NOMO-1 (cell line): ENCODE measurements at regions not wholly inside any gene's neighbourhood (a gene's known extent, or its start where the extent isn't known, plus 50 kb on each side); places are given as distances from the start of the nearest gene placed in this dataset.
"Not testable (repeated sequence)": the region's sequence is repeated elsewhere in the genome, so short reads cannot be mapped to it uniquely, and the experiment has no call there.

Experiments used
- DNase-seq, 2 experiments: peaks; one replicate each; lab custom pipeline; 2025; ENCODE audit not compliant: unreplicated experiment in 2 of 2; lab: John Stamatoyannopoulos, UW

GRCh38 chr2:111315188-111315917 is 194.6 kb downstream of the BCL2L11 start:
- DNase-seq = not testable (repeated sequence)

DNA sequence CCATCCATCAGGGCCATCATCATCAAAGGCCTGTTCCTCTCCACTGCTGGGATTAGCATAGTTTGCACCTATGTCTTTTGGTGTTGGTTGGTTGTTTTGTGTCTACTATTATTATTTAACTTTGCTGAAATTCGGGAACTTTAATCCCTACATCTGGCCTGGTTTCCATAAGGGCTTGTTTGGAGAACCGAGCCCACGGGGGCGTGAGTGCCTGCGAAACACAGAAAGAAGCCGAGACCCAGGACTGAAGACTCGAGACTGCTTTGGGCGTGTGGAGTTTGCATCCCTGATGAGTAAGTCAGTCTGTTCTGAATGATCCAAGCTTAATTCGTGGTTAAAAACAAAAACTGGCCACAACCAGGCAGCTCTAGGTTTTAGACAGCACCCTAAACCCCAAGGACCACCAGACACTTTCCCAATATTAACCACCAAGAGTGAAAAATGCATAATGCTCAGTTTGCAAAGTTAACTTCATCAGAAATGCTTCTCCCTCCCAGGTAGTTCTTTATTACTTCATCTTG is 195.6 kb downstream of the BCL2L11 start:
- not testable (repeated sequence) for DNase-seq

GRCh38 chr2:111316881-111317549 is 196.3 kb downstream of the BCL2L11 start:
- not testable (repeated sequence) for DNase-seq

GRCh38 chr2:111319552-111319951 is 198.8 kb downstream of the BCL2L11 start:
- not testable (repeated sequence) for DNase-seq

DNA sequence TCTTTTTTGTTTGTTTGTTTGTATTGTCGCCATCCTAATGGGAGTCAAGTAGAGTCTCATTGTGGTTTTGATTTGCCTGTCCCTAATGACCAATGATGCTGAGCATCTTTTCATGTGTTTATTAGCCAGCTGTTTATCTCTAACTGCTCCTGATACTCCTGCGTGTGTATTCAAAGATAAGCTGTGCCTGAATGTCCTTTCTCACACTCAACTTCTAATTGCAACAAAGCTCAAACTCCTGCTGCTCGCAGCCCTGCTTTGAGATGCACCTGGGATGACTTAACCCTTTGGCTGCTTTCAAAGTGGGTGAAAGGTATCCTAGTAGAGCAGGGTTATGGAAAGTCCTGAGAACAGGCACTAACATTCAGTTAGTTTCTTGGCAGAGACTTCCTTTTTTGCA is 199.6 kb downstream of the BCL2L11 start:
- not testable (repeated sequence) for DNase-seq

- not testable (repeated sequence) for DNase-seq
Measured at GRCh38 chr2:111320965-111321364, 200.3 kb downstream of the BCL2L11 start.

GRCh38 chr2:111323384-111323783 is 202.7 kb downstream of the BCL2L11 start:
- not testable (repeated sequence) for DNase-seq

DNA sequence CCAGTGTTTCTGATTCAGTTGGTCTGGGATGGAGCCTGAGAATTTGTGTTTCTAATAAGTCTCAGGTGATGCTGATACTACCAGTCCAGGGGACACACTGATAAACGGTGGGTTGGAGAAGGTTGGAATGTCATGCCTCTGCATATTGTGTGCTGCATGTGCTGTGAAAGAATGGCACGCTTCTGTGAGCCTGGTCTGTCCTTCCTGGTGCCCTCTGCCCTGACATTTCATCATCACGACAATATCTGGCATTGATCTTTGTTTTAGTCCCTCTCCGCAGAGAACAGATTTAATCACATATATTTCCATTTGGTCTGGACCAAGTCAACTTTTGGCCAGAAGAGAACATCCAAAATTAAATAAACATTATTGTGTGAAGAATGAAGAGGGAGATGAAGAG is 207.0 kb downstream of the BCL2L11 start:
- DNase-seq = not testable (repeated sequence)

GRCh38 chr2:111329309-111329708 is 208.6 kb downstream of the BCL2L11 start:
- not testable (repeated sequence) for DNase-seq

DNA sequence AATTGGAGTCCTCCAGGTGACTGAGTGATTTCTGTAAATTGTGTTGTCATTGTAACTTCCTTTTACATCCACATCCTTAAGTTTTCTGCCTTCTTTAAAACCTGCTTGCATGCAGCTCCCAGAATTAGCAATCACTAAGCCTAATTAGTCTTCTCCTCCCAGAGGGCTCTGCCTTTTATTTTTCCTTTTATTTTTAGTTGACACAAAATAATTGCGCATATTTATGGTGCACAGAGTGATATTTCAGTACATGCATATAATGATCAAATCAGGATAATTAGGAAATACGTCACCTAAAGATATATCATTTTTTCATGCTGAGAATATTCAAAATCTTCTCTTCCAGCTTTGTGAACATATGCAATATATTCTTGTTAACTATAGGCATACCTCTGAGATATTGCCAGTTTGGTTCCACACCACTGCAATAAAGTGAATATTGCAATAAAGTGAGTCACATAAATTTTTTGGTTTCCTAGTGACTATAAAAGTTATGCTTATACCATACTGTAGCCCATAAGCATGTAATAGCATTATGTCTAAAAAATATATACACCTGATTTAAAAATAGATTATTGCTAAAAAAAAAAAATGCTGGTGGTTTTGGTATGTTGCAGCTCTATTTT is 210.5 kb downstream of the BCL2L11 start:
- not testable (repeated sequence) for DNase-seq

- DNase-seq = not testable (repeated sequence)
Measured at GRCh38 chr2:111335220-111335907, 214.7 kb downstream of the BCL2L11 start.

- DNase-seq = not testable (repeated sequence)
Measured at GRCh38 chr2:111338474-111338873, 217.8 kb downstream of the BCL2L11 start.

DNA sequence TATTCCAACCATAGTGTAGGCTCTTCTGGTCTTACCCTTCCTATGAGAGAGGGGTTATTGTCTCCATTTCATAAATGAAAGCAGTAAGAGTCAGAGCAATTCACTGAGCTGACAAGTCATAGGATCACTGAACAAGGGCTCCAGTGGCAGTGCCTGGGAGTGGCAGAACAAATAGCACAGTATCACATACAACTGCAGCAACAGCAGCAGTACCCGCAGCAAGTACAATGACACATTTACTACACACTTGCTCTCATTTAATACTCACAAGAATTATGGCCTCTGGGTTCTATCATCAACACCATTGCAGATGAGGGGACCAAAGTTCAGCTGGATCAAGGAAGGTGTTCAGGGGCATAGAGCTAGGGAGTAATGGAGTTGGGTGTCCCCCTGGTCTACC is 218.8 kb downstream of the BCL2L11 start:
- DNase-seq = not testable (repeated sequence)

DNA sequence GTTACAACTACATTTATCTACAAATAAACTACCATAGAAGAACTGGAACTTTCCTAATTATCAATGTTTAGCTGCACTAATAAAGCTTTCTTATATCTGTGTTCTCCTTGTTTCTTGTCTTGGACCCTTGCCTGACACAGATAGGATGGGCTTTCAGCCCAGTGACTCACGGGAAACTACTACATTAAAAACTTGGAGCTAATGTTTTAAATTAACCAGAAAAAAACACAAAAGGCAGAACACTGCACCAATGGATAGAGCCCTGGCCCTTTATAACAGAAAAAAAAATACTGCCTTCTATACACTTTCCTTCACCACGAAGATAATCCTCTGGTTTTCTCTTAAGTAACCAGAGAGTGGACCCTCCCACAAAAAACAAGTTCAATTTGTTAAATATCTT is 223.9 kb downstream of the BCL2L11 start:
- DNase-seq = not testable (repeated sequence)

- DNase-seq = not testable (repeated sequence)
Measured at GRCh38 chr2:111345439-111345838, 224.7 kb downstream of the BCL2L11 start.

GRCh38 chr2:111346018-111346930 is 225.6 kb downstream of the BCL2L11 start:
- DNase-seq = not testable (repeated sequence)

DNA sequence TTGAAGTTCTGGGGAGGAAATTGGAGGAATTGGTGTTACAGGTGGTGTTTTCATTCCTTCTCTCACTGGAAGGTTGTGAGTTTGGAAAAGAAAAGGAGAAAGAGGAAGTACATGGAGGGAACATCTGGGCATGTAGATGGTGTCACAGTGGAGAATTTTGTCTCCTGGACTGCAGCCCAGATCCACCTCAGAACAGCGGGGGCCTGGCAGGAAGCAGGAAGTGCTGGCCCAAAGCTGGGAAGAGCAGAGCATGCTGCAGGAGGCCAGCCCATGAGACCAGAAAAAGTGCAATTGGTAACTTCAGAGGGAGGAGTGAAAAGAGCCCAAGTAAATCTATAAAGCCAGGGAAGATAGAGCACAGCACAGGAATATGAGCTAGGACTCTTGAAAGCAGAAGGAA is 227.0 kb downstream of the BCL2L11 start:
- not testable (repeated sequence) for DNase-seq

GRCh38 chr2:111348316-111348715 is 227.6 kb downstream of the BCL2L11 start:
- not testable (repeated sequence) for DNase-seq

DNA sequence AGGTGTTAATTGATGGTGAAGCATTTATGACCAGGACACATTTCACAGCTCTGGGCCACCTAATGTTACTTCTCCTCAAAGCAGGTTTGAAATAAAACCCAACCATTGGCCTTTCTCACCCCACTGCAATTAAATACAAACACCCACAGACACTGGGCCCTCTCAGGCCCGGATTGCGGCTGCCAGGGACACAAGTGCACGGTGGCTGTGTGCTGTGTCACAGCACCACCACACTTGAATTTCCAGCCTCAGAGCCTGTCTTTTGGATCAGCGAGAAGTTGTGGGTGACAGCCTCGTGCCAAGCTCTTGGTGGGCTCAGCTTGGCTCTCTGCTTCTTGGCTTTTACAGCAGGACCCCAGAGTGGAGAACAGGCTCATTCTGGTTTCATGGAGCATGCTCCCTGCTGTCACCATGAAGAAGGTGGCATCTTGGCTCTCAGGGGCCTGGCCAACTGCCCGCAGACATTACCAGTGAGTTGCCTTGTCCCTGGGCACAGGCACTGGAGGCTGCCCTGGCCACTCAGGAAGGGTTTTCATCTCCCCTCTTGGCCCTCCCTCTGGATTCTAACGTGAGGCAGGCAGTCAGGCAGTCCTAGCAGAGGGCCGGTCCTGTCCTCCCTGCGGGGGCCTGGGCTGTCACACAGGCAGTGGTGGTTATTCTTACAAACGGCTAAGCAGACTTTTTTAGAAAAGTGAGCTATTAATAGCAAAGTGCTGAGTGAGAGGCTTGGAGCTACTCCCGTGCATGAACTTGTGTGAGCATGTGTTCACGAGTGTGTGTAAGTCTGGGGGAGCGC is 234.5 kb downstream of the BCL2L11 start:
- DNase-seq = not testable (repeated sequence)
